Transverse colon (tissue), 4 donors: ENCODE measurements at regions not wholly inside any gene's neighbourhood (a gene's known extent, or its start where the extent isn't known, plus 50 kb on each side); places are given as distances from the start of the nearest gene placed in this dataset.
A peak's percentile ranks its signal among the peaks of the same experiment; 100 is the strongest.
"Not testable (repeated sequence)": the region's sequence is repeated elsewhere in the genome, so short reads cannot be mapped to it uniquely, and the experiment has no call there.

Experiments
- DNase-seq: peaks from one replicate; pipeline ENCODE4 v3.0.0-alpha.2; 2019
- H3K27ac ChIP-seq, 4 donors: fragments of 200-600 bp; sonication (generic); 2 replicates each; pipeline ENCODE4 v1.5.1; 2016 to 2018; ENCODE audit warnings: inconsistent platforms in 4 of 4
- H3K27me3 ChIP-seq: fragments of 200-600 bp; sonication (generic); 2 replicates; pipeline ENCODE4 v1.5.1; 2017; ENCODE audit warnings: inconsistent platforms
- H3K36me3 ChIP-seq, 4 donors: fragments of 200-600 bp; sonication (generic); 2 replicates each; pipeline ENCODE4 v1.5.1; 2017 to 2019; ENCODE audit warnings: inconsistent platforms in 4 of 4
- H3K4me1 ChIP-seq, 4 donors: fragments of 200-600 bp; sonication (generic); 2 replicates each; pipeline ENCODE4 v1.5.1; 2017 to 2020; ENCODE audit warnings: inconsistent platforms in 4 of 4
- H3K4me3 ChIP-seq, 4 donors: fragments of 200-600 bp; sonication (generic); 1 replicate in 1 of 4; 2 replicates in 3 of 4; pipeline versions ENCODE4 v1.5.1 to v1.6.1; 2017 to 2019; ENCODE audit warnings: inconsistent platforms in 4 of 4
- H3K9me3 ChIP-seq, 2 donors: fragments of 200-600 bp; sonication (generic); 2 replicates each; pipeline ENCODE4 v1.5.1; 2017 to 2019; ENCODE audit warnings: inconsistent platforms in 2 of 2
- EP300 ChIP-seq: sonication (generic); formaldehyde crosslinking; IDR thresholded peaks from one replicate; pipeline ENCODE4 v1.6.1; 2017; ENCODE audit warnings: antibody characterized with exemption, low read depth
- POLR2A ChIP-seq: fragments of 450-650 bp; IDR thresholded peaks from one replicate; pipeline ENCODE4 v1.6.1; 2016; ENCODE audit warnings: antibody characterized with exemption, mild to moderate bottlenecking, moderate library complexity
- POLR2AphosphoS5 ChIP-seq, 3 donors: sonication (generic); formaldehyde crosslinking; IDR thresholded peaks; one replicate each; pipeline ENCODE4 v1.6.1; 2016; ENCODE audit warnings: antibody characterized with exemption in 3 of 3
- WGBS, 2 donors: methylation state at CpG; one replicate each; pipeline ENCODE4 v1.1.5; 2018; ENCODE audit warnings: low coverage in 1 of 2; 5-methylcytosine and 5-hydroxymethylcytosine counted together
- in situ Hi-C, 4 donors: fragments of 200-750 bp; cut with MboI; loops; one replicate each; pipeline versions ENCODE4 v1.15.0 to v1.15.1; 2017; ENCODE audit warnings: low sequenced_read_pairs in 3 of 4, low pct_ligation_motif_present in 1 of 4, low pct_unique_long_range_greater_than_20kb in 1 of 4
- intact Hi-C: fragments of 100-400 bp; cut with DNase I; formaldehyde crosslinking; loops from one replicate; pipeline ENCODE4 v1.15.1; 2023; ENCODE audit warnings: low total_unique reads
- TF ChIP-seq, protein P1 (sequence below), 5 experiments: fragments of 200-600 bp in 3 of 5; fragments of 450-650 bp in 2 of 5; sonication (generic) in 3 of 5; IDR thresholded peaks; 1 replicate in 2 of 5; 2 replicates in 3 of 5; pipeline ENCODE4 v1.5.1; 2016 to 2017; ENCODE audit warnings: antibody characterized with exemption in 5 of 5, inconsistent platforms in 3 of 5, mild to moderate bottlenecking in 2 of 5, moderate library complexity in 1 of 5

DNA sequence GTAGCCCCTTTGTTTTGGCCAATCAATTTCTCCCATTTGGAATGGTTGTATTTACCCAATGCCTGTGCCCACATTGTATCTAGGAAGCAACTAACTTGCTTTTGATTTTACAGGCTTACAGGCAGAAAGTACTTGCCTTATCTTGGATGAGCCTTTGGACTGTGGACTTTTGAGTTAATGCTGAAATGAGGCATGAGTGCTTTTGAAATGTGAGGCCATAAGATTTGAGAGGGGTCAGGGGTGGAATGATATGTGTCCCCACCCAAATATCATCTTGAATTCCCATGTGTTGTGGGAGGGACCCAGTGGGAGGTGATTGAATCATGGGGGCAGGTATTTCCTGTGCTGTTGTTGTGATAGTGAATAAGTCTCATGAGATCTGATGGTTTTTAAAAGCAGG is 629.4 kb downstream of the RFPL4B start:
- peak in 1 of 3 donors; percentile 9 for TF ChIP-seq POLR2AphosphoS5 (IDR thresholded peaks at IDR 0.05)
- H3K36me3 ChIP-seq, H3K4me3 ChIP-seq, H3K9me3 ChIP-seq, DNase-seq, H3K27me3 ChIP-seq, intact Hi-C loops, in situ Hi-C loops, H3K27ac ChIP-seq: not testable (repeated sequence)
- H3K4me1 ChIP-seq: peaks cover 0 to 24% (median 8%) of the 10 kb centered on the region in 4 donors

DNA sequence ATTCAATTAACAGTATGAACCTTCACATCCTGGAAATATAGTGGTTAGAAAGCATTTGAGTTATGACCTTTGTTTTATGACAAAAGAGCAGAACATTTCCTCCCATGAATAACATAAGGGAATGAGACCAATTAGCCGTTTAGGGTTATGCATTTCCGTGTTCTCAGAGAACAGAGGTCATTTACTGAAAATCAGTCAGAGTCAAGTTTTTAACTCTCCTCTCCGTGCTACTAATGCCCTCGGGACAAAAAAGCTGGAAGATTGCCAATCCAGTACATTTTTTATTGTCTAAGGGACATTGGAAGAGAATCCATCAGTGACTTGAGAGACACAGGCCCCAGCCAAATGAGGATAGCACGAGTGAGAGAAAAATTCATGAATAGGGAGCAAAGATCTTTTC is 632.7 kb downstream of the RFPL4B start:
- no peaks in the 10 kb centered on the region for H3K27me3 ChIP-seq
- no peak overlapping the region for H3K4me3 ChIP-seq
- intact Hi-C loops: no loop called here
- H3K36me3 ChIP-seq: no peaks in the 10 kb centered on the region
- no peak for DNase-seq
- peak overlapping the region; percentile 32 to 64 (median 46) for H3K27ac ChIP-seq
- H3K4me1 ChIP-seq: peaks cover 0 to 39% (median 12%) of the 10 kb centered on the region in 4 donors
- H3K9me3 ChIP-seq: no peaks in the 10 kb centered on the region
- TF ChIP-seq POLR2A (no peak), POLR2AphosphoS5 (IDR thresholded peaks at IDR 0.05) (peak in 2 of 3 donors; percentile 60 to 68)
- in situ Hi-C loops: no loop called here
- WGBS, 2 donors: 11 to 32% methylated on average over 3 to 5 of the region's 5 CpGs

DNA sequence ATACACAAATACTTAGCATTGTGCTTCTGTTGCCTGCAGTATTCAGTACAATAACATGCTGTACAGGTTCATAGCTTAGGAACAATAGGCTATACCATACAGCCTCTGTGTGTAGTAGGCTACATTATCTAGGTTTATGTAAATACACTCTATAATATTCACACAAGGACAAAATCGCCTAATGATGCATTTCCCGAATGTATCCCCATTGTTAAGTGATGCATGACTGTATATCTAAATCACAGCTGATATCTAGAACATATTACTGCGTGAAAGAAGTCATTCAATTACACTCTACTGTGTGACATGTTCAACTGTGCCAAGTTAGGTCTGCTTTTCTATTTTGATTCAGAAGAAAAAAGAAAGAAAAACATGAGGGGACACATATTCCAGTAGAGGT is 633.5 kb downstream of the RFPL4B start:
- Histone ChIP-seq H3K36me3 (no peaks in the 10 kb centered on the region), H3K4me1 (peaks cover 0 to 39% (median 12%) of the 10 kb centered on the region in 4 donors), H3K4me3 (no peak overlapping the region), H3K9me3 (no peaks in the 10 kb centered on the region), H3K27me3 (no peaks in the 10 kb centered on the region), H3K27ac (no peak overlapping the region)
- WGBS, 2 donors: 78 to 84% methylated on average over 3 of the region's 3 CpGs
- TF ChIP-seq EP300: no peak
- TF ChIP-seq, protein P1, sequence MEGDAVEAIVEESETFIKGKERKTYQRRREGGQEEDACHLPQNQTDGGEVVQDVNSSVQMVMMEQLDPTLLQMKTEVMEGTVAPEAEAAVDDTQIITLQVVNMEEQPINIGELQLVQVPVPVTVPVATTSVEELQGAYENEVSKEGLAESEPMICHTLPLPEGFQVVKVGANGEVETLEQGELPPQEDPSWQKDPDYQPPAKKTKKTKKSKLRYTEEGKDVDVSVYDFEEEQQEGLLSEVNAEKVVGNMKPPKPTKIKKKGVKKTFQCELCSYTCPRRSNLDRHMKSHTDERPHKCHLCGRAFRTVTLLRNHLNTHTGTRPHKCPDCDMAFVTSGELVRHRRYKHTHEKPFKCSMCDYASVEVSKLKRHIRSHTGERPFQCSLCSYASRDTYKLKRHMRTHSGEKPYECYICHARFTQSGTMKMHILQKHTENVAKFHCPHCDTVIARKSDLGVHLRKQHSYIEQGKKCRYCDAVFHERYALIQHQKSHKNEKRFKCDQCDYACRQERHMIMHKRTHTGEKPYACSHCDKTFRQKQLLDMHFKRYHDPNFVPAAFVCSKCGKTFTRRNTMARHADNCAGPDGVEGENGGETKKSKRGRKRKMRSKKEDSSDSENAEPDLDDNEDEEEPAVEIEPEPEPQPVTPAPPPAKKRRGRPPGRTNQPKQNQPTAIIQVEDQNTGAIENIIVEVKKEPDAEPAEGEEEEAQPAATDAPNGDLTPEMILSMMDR (IDR thresholded peaks at IDR 0.05): no peak
- no peak for TF ChIP-seq POLR2A
- TF ChIP-seq POLR2AphosphoS5 (IDR thresholded peaks at IDR 0.05): no peak
- no peak for DNase-seq
- intact Hi-C loops (no loop called here), in situ Hi-C loops (no loop called here)

DNA sequence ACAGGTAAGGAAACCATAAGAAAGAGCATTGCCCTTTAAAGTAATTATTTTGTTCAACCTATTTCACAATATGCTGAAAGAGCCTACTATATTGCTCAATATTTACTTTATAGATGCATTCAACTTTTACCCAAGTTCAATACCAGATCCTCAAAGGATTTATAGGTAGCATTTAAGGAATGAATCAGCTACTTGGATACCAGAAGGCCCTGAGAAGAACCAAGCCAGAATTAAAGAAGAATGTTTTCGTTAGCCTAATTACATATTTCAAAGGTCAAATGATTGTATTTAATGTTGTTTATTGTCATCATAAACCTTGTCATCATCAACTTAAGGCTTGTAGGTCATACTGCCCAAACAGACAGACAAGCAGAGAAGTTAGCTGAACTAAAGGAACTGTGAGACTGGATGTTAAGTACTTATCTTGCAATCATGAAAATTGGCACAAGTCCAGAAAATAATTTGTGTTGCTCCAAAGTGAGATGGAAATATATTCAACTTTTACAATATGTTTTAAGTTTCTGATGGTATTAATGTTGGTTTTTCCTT is 636.7 kb downstream of the RFPL4B start:
- 44 to 55% methylated on average over 1 of the region's 1 CpG for WGBS, 2 donors
- in situ Hi-C loops: no loop called here
- peaks cover 0 to 32% (median 9%) of the 10 kb centered on the region in 4 donors for H3K4me1 ChIP-seq
- intact Hi-C loops: no loop called here
- peak in 1 of 3 donors; percentile 65 for TF ChIP-seq POLR2AphosphoS5 (IDR thresholded peaks at IDR 0.05)
- TF ChIP-seq, protein P1 (IDR thresholded peaks at IDR 0.05): no peak
- H3K27ac ChIP-seq: no peak overlapping the region
- no peaks in the 10 kb centered on the region for H3K9me3 ChIP-seq
- no peaks in the 10 kb centered on the region for H3K27me3 ChIP-seq
- no peaks in the 10 kb centered on the region for H3K36me3 ChIP-seq
- no peak overlapping the region for H3K4me3 ChIP-seq
- no peak for DNase-seq

DNA sequence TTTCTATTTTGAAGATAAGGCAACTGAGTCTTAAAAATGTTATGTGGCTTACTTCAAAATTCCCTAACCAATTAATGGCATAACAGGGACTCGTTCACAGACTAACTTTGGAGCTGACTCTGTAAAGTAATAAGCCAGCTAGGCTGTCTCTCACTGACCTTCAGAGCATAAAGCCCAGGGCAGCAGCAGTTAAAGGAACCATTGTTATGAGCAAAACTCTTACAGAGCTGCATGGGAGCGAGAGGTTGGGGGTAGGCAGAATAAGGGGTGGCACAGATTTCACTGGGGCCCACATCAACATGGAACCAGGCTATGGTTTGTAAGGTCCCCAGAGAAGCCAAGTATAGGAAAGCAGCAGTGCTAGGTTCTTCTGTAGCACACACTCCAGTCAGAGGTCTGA is 637.8 kb downstream of the RFPL4B start:
- intact Hi-C loops: no loop called here
- Histone ChIP-seq H3K9me3 (no peaks in the 10 kb centered on the region), H3K27ac (no peak overlapping the region), H3K4me1 (peaks cover 0 to 24% (median 7%) of the 10 kb centered on the region in 4 donors), H3K27me3 (no peaks in the 10 kb centered on the region), H3K36me3 (no peaks in the 10 kb centered on the region), H3K4me3 (no peak overlapping the region)
- DNase-seq: no peak
- TF ChIP-seq EP300 (no peak), POLR2A (no peak), POLR2AphosphoS5 (IDR thresholded peaks at IDR 0.05) (no peak)
- TF ChIP-seq, protein P1 (IDR thresholded peaks at IDR 0.05): no peak
- in situ Hi-C loops: no loop called here
- 64 to 83% methylated on average over 2 of the region's 2 CpGs for WGBS, 2 donors
